SK-N-SH (cell line): ENCODE measurements at regions not wholly inside any gene's neighbourhood (a gene's known extent, or its start where the extent isn't known, plus 50 kb on each side); places are given as distances from the start of the nearest gene placed in this dataset.

Experiments
- CTCF ChIA-PET: fragments of 300-600, 350-600 bp; formaldehyde crosslinking; extraction: SDS; loops from one replicate; lab custom pipeline; 2021; lab: Yijun Ruan, JAX
- POLR2A ChIA-PET: fragments of 350-600 bp; sonication (Branson Sonifier 250); formaldehyde crosslinking; extraction: SDS; loops from one replicate; lab custom pipeline; 2020; ENCODE audit warnings: antibody characterized with exemption, inconsistent platforms; lab: Yijun Ruan, JAX
- DNase-seq: peaks from one replicate; pipeline ENCODE4 v3.0.0; 2012
- H2AFZ ChIP-seq: fragments of 200-600 bp; sonication (generic); 2 replicates; pipeline ENCODE4 v1.8.1; 2016; ENCODE audit warnings: antibody characterized with exemption, mild to moderate bottlenecking, low read depth
- H3F3A ChIP-seq: fragments of 200-600 bp; sonication (generic); replicated peaks from 2 replicates; pipeline ENCODE3; 2016; ENCODE audit warnings: antibody characterized with exemption, mild to moderate bottlenecking; ENCODE audit not compliant: insufficient read depth
- H3K27ac ChIP-seq, 2 experiments: fragments of 200-500 bp in 1 of 2; fragments of 200-600 bp in 1 of 2; sonication (Bioruptor generic) in 1 of 2; sonication (generic), shearing (Covaris generic) in 1 of 2; 2 replicates each; pipeline versions ENCODE4 v1.5.1 to v1.6.1; 2014 to 2016; ENCODE audit warnings: low read depth in 2 of 2, inconsistent platforms in 1 of 2, low read length in 1 of 2, mild to moderate bottlenecking in 1 of 2, mixed read lengths in 1 of 2
- H3K27me3 ChIP-seq: fragments of 200-600 bp; sonication (generic), shearing (Covaris generic); 2 replicates; pipeline ENCODE4 v1.6.1; 2016; ENCODE audit warnings: mixed run types; ENCODE audit not compliant: insufficient read depth
- H3K36me3 ChIP-seq, 2 experiments: fragments of 200-500 bp in 1 of 2; fragments of 200-600 bp in 1 of 2; sonication (Bioruptor generic) in 1 of 2; sonication (generic) in 1 of 2; replicated peaks in 1 of 2; 2 replicates each; pipeline versions ENCODE3 to v1.5.1; 2014 to 2016; ENCODE audit warnings: low read length in 1 of 2, mild to moderate bottlenecking in 1 of 2; ENCODE audit not compliant: insufficient read depth in 2 of 2, control insufficient read depth in 1 of 2
- H3K4me1 ChIP-seq, 2 experiments: fragments of 200-500 bp in 1 of 2; fragments of 200-600 bp in 1 of 2; sonication (Bioruptor generic) in 1 of 2; sonication (generic), shearing (Covaris generic) in 1 of 2; 2 replicates each; pipeline versions ENCODE4 v1.5.1 to v1.6.1; 2014 to 2016; ENCODE audit warnings: low read depth in 1 of 2, low read length in 1 of 2, mixed run types in 1 of 2; ENCODE audit not compliant: insufficient read depth in 2 of 2, control insufficient read depth in 1 of 2
- H3K4me2 ChIP-seq: fragments of 200-600 bp; sonication (generic), shearing (Covaris generic); 2 replicates; pipeline ENCODE4 v1.6.1; 2017; ENCODE audit warnings: mixed run types
- H3K4me3 ChIP-seq, 2 experiments: fragments of 200-500 bp in 1 of 2; fragments of 200-600 bp in 1 of 2; sonication (Bioruptor generic) in 1 of 2; sonication (generic), shearing (Covaris generic) in 1 of 2; 2 replicates each; pipeline versions ENCODE4 v1.5.1 to v1.8.1; 2014 to 2016; ENCODE audit warnings: low read depth in 2 of 2, inconsistent platforms in 1 of 2, low read length in 1 of 2, mild to moderate bottlenecking in 1 of 2, mixed read lengths in 1 of 2, moderate library complexity in 1 of 2
- H3K79me2 ChIP-seq: fragments of 200-600 bp; sonication (generic); 2 replicates; pipeline ENCODE4 v1.8.1; 2017; ENCODE audit warnings: mild to moderate bottlenecking; ENCODE audit not compliant: insufficient read depth
- H3K9ac ChIP-seq: fragments of 200-600 bp; sonication (generic); 2 replicates; pipeline ENCODE4 v1.6.1; 2017; ENCODE audit warnings: mixed run types
- H3K9me2 ChIP-seq: fragments of 200-600 bp; sonication (generic); 2 replicates; pipeline ENCODE4 v1.6.1; 2017; ENCODE audit warnings: mixed run types
- H3K9me3 ChIP-seq: fragments of 200-600 bp; sonication (generic); 2 replicates; pipeline ENCODE4 v1.6.1; 2017; ENCODE audit warnings: mixed run types, mild to moderate bottlenecking, moderate library complexity
- H4K20me1 ChIP-seq: fragments of 200-600 bp; sonication (generic); 2 replicates; pipeline ENCODE4 v1.6.1; 2017; ENCODE audit warnings: mild to moderate bottlenecking, mixed run types; ENCODE audit not compliant: insufficient read depth
- CHD2 ChIP-seq: fragments of 150-350 bp; IDR thresholded peaks from 2 replicates; pipeline ENCODE4 v1.6.1; 2018; ENCODE audit warnings: low read length; ENCODE audit not compliant: partially characterized antibody
- ELF1 ChIP-seq: IDR thresholded peaks from 2 replicates; pipeline ENCODE4 v1.4.0; 2012
- EZH2phosphoT487 ChIP-seq: fragments of 200-600 bp; sonication (generic); IDR thresholded peaks from 2 replicates; pipeline ENCODE4 v1.6.1; 2017; ENCODE audit warnings: low read depth, mixed run types, mild to moderate bottlenecking, antibody characterized with exemption, moderate library complexity, borderline replicate concordance
- FOXM1 ChIP-seq: IDR thresholded peaks from 2 replicates; pipeline ENCODE4 v1.4.0; 2012; ENCODE audit warnings: low read depth, mild to moderate bottlenecking
- MXI1 ChIP-seq: IDR thresholded peaks from 2 replicates; pipeline ENCODE4 v1.6.1; 2012; ENCODE audit warnings: mild to moderate bottlenecking, low read depth, low read length, improper control_type of control experiment
- NFIC ChIP-seq: IDR thresholded peaks from 2 replicates; pipeline ENCODE4 v1.4.0; 2012; ENCODE audit warnings: borderline replicate concordance
- POLR2AphosphoS5 ChIP-seq: IDR thresholded peaks from 2 replicates; pipeline ENCODE4 v1.6.1; 2012; ENCODE audit warnings: low read depth, low read length
- RAD21 ChIP-seq: IDR thresholded peaks from 2 replicates; pipeline ENCODE4 v1.6.1; 2012; ENCODE audit warnings: mild to moderate bottlenecking, low read length
- RCOR1 ChIP-seq: fragments of 150-350 bp; IDR thresholded peaks from 2 replicates; pipeline ENCODE4 v1.6.1; 2017; ENCODE audit warnings: antibody characterized with exemption, low read length
- RFX5 ChIP-seq: IDR thresholded peaks from 2 replicates; pipeline ENCODE4 v1.6.1; 2012; ENCODE audit warnings: mild to moderate bottlenecking, improper control_type of control experiment, low read length
- RXRA ChIP-seq: IDR thresholded peaks from 2 replicates; pipeline ENCODE4 v1.4.0; 2012; ENCODE audit warnings: low read depth, mild to moderate bottlenecking, borderline replicate concordance
- TAF1 ChIP-seq: IDR thresholded peaks from 2 replicates; pipeline ENCODE4 v1.6.1; 2012; ENCODE audit warnings: low read depth, mild to moderate bottlenecking, low read length, moderate library complexity, borderline replicate concordance
- WGBS: methylation state at CpG from one replicate; pipeline ENCODE4 v1.1.6; 2017; ENCODE audit warnings: low lambda C conversion rate; 5-methylcytosine and 5-hydroxymethylcytosine counted together
- TF ChIP-seq, protein P1 (sequence below): IDR thresholded peaks from 2 replicates; pipeline ENCODE4 v1.4.0; 2012; ENCODE audit warnings: low read depth
- TF ChIP-seq, protein P2 (sequence below): fragments of 150-350 bp; IDR thresholded peaks from 2 replicates; pipeline ENCODE4 v1.6.1; 2017; ENCODE audit warnings: antibody characterized with exemption, low read length, low read depth, borderline replicate concordance
- TF ChIP-seq, protein P3 (sequence below): IDR thresholded peaks from 2 replicates; pipeline ENCODE4 v1.6.1; 2012; ENCODE audit warnings: mild to moderate bottlenecking, low read depth, low read length, moderate library complexity
- TF ChIP-seq, protein P4 (sequence below): fragments of 200-600 bp; sonication (generic); IDR thresholded peaks from 2 replicates; pipeline ENCODE4 v1.6.1; 2017; ENCODE audit warnings: antibody characterized with exemption, mild to moderate bottlenecking, moderate library complexity

DNA sequence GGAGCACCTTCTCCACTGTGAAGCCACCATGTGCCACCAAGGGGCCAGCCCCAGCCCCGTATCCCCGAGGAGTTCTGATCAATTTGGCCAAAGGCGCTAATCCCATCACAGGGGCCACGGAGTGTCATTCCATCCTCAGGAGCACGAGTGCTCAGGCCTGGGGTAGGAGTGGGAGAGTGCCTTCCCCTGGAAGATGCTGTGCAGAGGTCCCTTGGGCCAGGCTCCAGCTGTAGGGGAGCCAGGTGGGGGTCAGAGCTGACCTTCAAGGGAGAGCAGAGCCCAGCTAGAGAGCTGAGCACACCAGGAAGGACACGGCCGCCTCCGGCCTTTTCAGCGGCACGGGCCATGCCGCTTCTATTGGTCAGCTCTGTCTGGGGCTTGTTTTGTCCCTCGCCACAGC lies 1459.9 kb downstream of the BRD1 start:
- CTCF ChIA-PET, result interaction anchor here (0.7 kb wide), 1 partner anchor 13 kb away, joined by 3 read pairs; no protein-coding TSS in a partner anchor
- H3K9me2 ChIP-seq, result no peaks in the 10 kb centered on the region
- DNase-seq, result peak; percentile 27

DNA sequence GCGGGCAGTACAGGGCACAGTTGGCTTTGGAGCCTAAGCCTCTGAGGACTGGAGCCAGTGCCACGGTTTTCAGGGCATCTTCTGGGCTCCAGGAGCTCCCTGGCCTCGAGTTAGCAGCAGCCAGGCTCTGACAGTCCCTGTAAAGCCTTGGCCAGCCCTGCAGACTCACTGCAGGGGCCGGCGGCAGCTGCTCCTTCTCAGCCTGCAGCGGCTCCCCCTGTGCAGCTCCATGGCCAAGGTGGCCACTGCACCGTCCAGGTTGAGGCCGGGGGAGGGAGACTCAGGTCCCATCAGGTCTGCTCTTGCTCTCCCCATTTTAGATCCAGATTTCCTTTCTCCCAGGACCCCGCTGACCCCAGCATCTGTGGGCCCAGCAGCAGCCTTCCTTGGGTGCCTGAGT lies 1461.1 kb downstream of the BRD1 start:
- Histone ChIP-seq H3K9me2 (no peaks in the 10 kb centered on the region), H3K27ac (no peak overlapping the region), H4K20me1 (no peaks in the 10 kb centered on the region), H3K4me2 (no peak overlapping the region), H3K9ac (no peak overlapping the region), H3F3A (no peaks in the 10 kb centered on the region), H3K4me3 (no peak overlapping the region), H3K27me3 (no peaks in the 10 kb centered on the region), H3K9me3 (no peaks in the 10 kb centered on the region), H3K4me1 (no peaks in the 10 kb centered on the region), H3K36me3 (no peaks in the 10 kb centered on the region), H2AFZ (no peak overlapping the region), H3K79me2 (no peaks in the 10 kb centered on the region)
- WGBS, result 21% methylated on average over 5 of the region's 9 CpGs
- TF ChIP-seq ELF1, result no peak
- no peak for TF ChIP-seq FOXM1
- TF ChIP-seq CHD2, result no peak
- TF ChIP-seq EZH2phosphoT487, result no peak
- TF ChIP-seq, protein P1, sequence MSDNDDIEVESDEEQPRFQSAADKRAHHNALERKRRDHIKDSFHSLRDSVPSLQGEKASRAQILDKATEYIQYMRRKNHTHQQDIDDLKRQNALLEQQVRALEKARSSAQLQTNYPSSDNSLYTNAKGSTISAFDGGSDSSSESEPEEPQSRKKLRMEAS, result no peak
- TF ChIP-seq, protein P2, sequence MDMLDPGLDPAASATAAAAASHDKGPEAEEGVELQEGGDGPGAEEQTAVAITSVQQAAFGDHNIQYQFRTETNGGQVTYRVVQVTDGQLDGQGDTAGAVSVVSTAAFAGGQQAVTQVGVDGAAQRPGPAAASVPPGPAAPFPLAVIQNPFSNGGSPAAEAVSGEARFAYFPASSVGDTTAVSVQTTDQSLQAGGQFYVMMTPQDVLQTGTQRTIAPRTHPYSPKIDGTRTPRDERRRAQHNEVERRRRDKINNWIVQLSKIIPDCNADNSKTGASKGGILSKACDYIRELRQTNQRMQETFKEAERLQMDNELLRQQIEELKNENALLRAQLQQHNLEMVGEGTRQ, result no peak
- no peak for TF ChIP-seq RCOR1
- TF ChIP-seq MXI1, result no peak
- TF ChIP-seq, protein P3, sequence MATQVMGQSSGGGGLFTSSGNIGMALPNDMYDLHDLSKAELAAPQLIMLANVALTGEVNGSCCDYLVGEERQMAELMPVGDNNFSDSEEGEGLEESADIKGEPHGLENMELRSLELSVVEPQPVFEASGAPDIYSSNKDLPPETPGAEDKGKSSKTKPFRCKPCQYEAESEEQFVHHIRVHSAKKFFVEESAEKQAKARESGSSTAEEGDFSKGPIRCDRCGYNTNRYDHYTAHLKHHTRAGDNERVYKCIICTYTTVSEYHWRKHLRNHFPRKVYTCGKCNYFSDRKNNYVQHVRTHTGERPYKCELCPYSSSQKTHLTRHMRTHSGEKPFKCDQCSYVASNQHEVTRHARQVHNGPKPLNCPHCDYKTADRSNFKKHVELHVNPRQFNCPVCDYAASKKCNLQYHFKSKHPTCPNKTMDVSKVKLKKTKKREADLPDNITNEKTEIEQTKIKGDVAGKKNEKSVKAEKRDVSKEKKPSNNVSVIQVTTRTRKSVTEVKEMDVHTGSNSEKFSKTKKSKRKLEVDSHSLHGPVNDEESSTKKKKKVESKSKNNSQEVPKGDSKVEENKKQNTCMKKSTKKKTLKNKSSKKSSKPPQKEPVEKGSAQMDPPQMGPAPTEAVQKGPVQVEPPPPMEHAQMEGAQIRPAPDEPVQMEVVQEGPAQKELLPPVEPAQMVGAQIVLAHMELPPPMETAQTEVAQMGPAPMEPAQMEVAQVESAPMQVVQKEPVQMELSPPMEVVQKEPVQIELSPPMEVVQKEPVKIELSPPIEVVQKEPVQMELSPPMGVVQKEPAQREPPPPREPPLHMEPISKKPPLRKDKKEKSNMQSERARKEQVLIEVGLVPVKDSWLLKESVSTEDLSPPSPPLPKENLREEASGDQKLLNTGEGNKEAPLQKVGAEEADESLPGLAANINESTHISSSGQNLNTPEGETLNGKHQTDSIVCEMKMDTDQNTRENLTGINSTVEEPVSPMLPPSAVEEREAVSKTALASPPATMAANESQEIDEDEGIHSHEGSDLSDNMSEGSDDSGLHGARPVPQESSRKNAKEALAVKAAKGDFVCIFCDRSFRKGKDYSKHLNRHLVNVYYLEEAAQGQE, result no peak
- TF ChIP-seq POLR2AphosphoS5, result no peak
- no peak for TF ChIP-seq RAD21
- TF ChIP-seq TAF1, result no peak
- TF ChIP-seq RFX5, result no peak
- TF ChIP-seq, protein P4, sequence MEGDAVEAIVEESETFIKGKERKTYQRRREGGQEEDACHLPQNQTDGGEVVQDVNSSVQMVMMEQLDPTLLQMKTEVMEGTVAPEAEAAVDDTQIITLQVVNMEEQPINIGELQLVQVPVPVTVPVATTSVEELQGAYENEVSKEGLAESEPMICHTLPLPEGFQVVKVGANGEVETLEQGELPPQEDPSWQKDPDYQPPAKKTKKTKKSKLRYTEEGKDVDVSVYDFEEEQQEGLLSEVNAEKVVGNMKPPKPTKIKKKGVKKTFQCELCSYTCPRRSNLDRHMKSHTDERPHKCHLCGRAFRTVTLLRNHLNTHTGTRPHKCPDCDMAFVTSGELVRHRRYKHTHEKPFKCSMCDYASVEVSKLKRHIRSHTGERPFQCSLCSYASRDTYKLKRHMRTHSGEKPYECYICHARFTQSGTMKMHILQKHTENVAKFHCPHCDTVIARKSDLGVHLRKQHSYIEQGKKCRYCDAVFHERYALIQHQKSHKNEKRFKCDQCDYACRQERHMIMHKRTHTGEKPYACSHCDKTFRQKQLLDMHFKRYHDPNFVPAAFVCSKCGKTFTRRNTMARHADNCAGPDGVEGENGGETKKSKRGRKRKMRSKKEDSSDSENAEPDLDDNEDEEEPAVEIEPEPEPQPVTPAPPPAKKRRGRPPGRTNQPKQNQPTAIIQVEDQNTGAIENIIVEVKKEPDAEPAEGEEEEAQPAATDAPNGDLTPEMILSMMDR, result no peak
- no peak for TF ChIP-seq NFIC
- ChIA-PET POLR2A (no interaction called here), CTCF (no interaction called here)
- DNase-seq, result no peak

More for the DNA sequence above, 1459.9 kb downstream of the BRD1 start:
- no peaks in the 10 kb centered on the region for H3K36me3 ChIP-seq
- no peak overlapping the region for H3K4me2 ChIP-seq
- TF ChIP-seq MXI1 (no peak), RXRA (no peak), CHD2 (no peak), NFIC (no peak)
- TF ChIP-seq, protein P1, result no peak
- H3F3A ChIP-seq, result no peaks in the 10 kb centered on the region
- 21% methylated on average over 12 of the region's 12 CpGs for WGBS
- no peak overlapping the region for H3K27ac ChIP-seq
- POLR2A ChIA-PET, result no interaction called here
- no peaks in the 10 kb centered on the region for H3K27me3 ChIP-seq
- no peak overlapping the region for H3K9ac ChIP-seq
- H3K4me1 ChIP-seq, result no peaks in the 10 kb centered on the region
- no peak overlapping the region for H2AFZ ChIP-seq
- H3K9me3 ChIP-seq, result no peaks in the 10 kb centered on the region
- no peak overlapping the region for H3K4me3 ChIP-seq
- H3K79me2 ChIP-seq, result no peaks in the 10 kb centered on the region
- no peaks in the 10 kb centered on the region for H4K20me1 ChIP-seq
